C4-2B (cell line): ENCODE measurements at regions not wholly inside any gene's neighbourhood (a gene's known extent, or its start where the extent isn't known, plus 50 kb on each side); places are given as distances from the start of the nearest gene placed in this dataset.
"Not testable (repeated sequence)": the region's sequence is repeated elsewhere in the genome, so short reads cannot be mapped to it uniquely, and the experiment has no call there.

Experiments used
- H3K27ac ChIP-seq: fragments of 450-650 bp; 2 replicates; pipeline ENCODE4 v1.5.1; 2017
- CTCF ChIP-seq: fragments of 450-650 bp; conservative IDR thresholded peaks from 2 replicates; pipeline ENCODE4 v1.5.1; 2017; ENCODE audit warnings: mild to moderate bottlenecking
- ZFX ChIP-seq: fragments of 450-650 bp; IDR thresholded peaks from 2 replicates; pipeline ENCODE4 v1.6.1; 2017

GRCh38 chrX:65874765-65875164 lies 165.1 kb downstream of the VSIG4 start:
- no peak for TF ChIP-seq ZFX
- TF ChIP-seq CTCF, result no peak
- no peak overlapping the region for H3K27ac ChIP-seq

- no peak for TF ChIP-seq ZFX
- TF ChIP-seq CTCF, result no peak
- no peak overlapping the region for H3K27ac ChIP-seq
Observed at GRCh38 chrX:65874110-65874509, 165.8 kb downstream of the VSIG4 start.

- no peak overlapping the region for H3K27ac ChIP-seq
Observed at GRCh38 chrX:65873385-65873784, 166.5 kb downstream of the VSIG4 start.

GRCh38 chrX:65871671-65872311 lies 168.1 kb downstream of the VSIG4 start:
- TF ChIP-seq CTCF, result peak; percentile 22
- no peak for TF ChIP-seq ZFX
- H3K27ac ChIP-seq, result no peak overlapping the region

More at GRCh38 chrX:65873385-65873784, 166.5 kb downstream of the VSIG4 start:
- TF ChIP-seq ZFX (no peak), CTCF (no peak)

- not testable (repeated sequence) for H3K27ac ChIP-seq
Observed at GRCh38 chrX:65870544-65870943, 169.3 kb downstream of the VSIG4 start.

- H3K27ac ChIP-seq, result no peak overlapping the region
- no peak for TF ChIP-seq CTCF
- no peak for TF ChIP-seq ZFX
Observed at GRCh38 chrX:65866773-65867172, 173.1 kb downstream of the VSIG4 start.

- H3K27ac ChIP-seq, result no peak overlapping the region
Observed at GRCh38 chrX:65866146-65866545, 173.7 kb downstream of the VSIG4 start.

More at GRCh38 chrX:65866146-65866545, 173.7 kb downstream of the VSIG4 start:
- TF ChIP-seq CTCF (no peak), ZFX (no peak)
